ENCODE measurements at regions not wholly inside any gene's neighbourhood (a gene's known extent, or its start where the extent isn't known, plus 50 kb on each side); places are given as distances from the start of the nearest gene placed in this dataset.
"Not testable (repeated sequence)": the region's sequence is repeated elsewhere in the genome, so short reads cannot be mapped to it uniquely, and the experiment has no call there.

DNA sequence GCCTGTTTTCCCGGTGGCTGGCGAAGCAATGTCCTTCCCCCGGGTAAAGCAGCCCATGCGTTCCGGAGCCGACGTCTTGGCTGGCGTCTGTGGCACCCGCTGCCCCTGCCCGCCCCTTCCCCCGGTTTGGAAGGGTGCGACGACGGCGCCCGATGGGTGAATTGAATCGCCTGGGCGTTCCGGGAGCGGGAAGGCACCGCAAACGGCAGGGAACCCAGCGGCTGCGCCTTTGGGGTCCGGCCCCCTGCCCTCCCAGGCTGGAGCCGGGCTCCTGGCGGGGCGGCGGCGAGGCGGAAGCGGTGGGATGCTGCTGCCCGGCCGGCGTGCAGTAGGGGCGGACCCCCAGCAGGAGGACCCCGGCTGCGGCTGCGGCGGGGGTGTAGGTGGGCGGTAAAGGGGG lies 123.6 kb upstream of the RHOU start:
- not testable (repeated sequence) for DNase-seq, ATAC-seq

GRCh38 chr1:228622002-228622716 lies 113.1 kb upstream of the RHOU start:
- DNase-seq, ATAC-seq: not testable (repeated sequence)

- not testable (repeated sequence) for DNase-seq
Observed at GRCh38 chr1:228626481-228626880, 108.8 kb upstream of the RHOU start.

GRCh38 chr1:228632858-228633257 lies 102.4 kb upstream of the RHOU start:
- ATAC-seq = not testable (repeated sequence)
- peak; percentile 53 for DNase-seq

More at GRCh38 chr1:228626481-228626880, 108.8 kb upstream of the RHOU start:
- ATAC-seq = not testable (repeated sequence)

- not testable (repeated sequence) for ATAC-seq
- DNase-seq = peak; percentile 34
Observed at GRCh38 chr1:228635304-228635703, 100.0 kb upstream of the RHOU start.

DNA sequence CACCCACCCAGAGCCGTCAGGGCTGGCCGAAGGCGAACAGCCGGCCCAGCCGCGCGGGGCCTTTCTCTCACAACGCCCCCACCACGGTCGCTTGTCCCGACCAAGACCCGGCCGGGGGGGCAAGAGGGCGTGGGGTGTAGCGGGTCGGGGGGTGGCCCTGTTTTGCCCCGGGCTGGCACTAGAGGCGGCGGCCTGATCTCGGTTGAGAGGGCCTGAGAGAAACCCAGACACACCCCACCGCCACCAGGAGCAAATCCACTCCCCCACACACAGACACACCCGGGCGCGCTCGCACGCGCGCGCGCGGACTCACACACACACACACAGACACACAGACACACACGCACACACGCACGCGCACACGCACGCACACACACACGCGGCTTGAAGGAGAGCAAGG lies 97.8 kb upstream of the RHOU start:
- DNase-seq, ATAC-seq: not testable (repeated sequence)

DNA sequence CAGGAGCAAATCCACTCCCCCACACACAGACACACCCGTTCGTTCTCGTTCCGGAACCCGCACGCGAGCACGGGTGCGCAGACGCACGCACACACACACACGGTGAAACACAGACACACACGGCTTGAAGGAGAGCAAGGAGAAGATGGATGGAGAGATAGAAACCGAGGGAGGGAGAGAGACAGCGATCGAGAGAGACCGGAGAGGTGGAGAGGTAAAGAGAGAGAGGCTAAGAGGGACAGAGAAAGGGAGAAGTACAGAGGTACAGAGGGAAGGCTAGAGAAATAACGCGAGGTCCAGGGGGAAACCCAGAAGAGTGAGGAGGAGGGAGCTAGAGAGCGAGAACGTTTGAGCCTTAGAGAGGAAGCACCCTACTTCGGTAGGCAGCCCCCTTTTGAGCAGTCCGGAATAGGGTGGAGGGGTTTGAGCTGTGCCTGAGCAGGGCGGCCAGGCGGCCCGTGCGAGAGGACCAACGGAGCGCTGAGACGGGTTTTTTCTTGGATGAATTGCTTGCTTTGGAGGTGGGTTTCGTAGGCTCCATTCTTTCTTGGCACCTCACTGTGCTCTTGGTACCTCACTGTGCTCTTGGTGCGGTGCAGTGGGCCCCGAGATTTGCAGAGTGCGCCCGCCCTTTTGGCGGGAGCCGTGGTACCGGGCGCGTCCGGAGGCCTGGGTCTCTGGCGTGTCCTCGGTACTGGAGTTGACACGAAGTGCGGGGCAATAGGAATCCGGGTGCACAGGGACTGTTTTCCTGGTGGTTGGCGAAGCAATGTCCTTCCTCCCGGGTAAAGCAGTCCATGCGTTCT lies 88.4 kb upstream of the RHOU start:
- ATAC-seq (peak; percentile 84), DNase-seq (peak; percentile 39)

DNA sequence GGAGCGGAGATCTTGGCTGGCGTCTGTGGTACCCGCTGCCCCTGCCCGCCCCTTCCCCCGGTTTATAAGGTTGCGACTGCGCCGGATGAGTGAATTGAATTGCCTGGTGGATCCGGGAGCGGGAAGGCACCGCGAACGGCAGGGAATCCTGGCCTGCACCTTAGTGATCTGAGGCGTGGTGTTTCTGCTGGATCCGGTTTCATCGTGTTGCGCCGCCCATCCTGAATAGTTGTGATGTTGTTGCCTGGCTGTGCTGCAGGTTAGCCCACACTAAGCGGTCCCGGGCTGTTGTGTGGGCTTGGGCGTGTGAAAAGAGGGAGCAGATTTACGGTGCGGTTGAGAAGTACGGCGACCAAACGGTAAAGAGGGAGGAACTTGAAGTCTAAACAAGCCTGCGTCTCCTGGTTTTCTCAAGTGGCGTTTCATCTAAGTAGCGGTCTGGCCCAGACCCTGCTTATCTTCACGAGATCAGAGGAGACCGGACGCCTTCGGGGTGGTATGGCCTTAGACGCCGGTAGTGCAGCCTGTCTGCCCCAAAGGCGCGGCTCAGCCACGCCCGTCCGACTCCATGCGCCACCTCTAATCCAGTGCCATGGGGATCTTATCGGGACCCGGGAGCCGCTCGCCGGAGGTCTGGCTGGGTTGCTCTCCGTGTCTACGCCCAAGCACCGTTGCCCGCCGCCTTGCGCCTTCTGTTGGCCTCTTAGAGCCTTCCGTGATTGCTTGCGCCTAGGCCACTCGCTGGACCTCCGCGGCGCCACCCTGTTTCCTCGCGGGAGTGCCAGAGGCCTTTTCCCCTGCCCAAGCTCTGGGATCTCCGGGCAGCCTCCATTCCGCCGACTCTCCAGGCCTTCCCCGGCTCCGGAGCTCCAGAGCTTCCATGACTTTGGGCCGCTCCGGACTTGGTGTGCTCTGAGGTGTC lies 87.5 kb upstream of the RHOU start:
- DNase-seq (peak; percentile 21), ATAC-seq (peak; percentile 38)

DNA sequence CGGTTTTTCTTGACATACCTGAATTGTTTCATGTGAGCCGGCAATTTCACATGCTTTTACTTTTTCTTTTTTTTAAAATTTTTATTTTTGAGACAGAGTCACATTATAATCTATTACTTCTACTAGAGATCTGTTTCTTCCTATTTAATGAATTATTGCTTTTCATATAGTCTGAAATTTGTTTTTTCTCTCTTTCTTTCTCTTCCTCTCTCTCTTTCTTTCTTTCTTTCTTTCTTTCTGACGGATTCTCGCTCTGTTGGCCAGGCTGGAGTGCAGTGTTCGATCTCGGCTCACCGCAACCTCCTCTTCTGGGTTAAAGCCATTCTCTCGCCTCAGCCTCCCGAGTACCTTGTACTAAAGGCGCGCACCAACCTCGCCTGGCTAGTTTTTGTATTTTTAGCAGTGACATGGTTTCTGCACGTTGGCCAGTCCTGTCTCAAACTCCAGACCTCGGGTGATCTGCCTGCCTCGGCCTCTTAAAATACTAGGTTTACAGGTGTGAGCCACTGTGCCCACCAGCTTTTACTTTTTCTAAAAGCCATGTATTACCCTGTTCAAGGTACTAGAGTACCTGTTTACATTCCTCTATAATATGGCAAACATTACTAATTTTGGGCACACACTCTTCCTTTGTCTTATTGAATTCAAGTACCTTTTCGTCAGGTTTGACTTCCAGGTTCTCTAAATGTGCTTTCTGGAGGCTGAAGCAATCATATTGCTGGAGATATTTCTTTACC lies 86.5 kb upstream of the RHOU start:
- no peak for DNase-seq
- ATAC-seq = no peak

DNA sequence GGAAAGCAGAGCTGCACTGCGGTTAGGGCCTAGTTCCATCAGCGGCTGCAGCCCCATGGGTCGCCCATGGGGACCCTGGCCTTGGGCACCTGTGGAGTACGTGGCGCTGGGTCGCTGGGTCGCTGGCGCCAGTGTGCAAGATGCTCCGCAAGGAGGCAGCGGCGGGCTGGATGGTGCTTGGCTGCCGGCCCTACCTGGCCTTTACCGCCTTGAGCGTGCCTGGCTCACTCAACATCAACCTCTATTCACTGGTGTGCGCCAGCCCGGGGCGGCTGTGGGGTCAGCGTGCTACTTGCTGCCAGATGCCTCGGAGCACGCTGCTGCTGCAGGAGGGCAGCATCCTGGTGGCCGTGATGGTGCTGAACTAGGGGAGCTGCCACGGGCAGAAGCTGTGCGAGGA lies 85.1 kb upstream of the RHOU start:
- DNase-seq = peak; percentile 28
- no peak for ATAC-seq

- ATAC-seq (no peak), DNase-seq (no peak)
Observed at GRCh38 chr1:228650946-228651345, 84.3 kb upstream of the RHOU start.

DNA sequence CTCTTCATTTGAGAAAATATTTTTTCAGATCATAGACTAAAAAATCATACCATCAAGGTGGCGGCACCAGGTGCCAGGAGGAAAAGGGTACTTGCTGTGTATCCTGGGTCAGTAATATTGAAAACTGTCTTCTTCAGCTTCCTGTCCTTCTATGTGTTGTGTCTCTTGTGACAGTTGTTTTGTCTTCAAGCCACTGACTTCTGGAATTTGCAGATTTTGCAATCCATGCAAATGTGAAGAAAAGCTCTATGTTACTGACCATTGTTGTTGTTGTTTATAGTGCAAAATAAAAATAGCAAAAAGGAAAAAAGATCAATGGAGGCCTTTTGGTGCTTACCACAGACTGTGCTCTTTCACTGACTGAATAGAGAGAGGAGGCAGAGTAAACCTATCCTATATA lies 83.2 kb upstream of the RHOU start:
- ATAC-seq = no peak
- no peak for DNase-seq

GRCh38 chr1:228653057-228653456 lies 82.2 kb upstream of the RHOU start:
- DNase-seq, ATAC-seq: not testable (repeated sequence)

GRCh38 chr1:228653748-228654147 lies 81.5 kb upstream of the RHOU start:
- ATAC-seq = no peak
- DNase-seq = no peak

GRCh38 chr1:228655796-228656394 lies 79.4 kb upstream of the RHOU start:
- ATAC-seq (no peak), DNase-seq (no peak)

DNA sequence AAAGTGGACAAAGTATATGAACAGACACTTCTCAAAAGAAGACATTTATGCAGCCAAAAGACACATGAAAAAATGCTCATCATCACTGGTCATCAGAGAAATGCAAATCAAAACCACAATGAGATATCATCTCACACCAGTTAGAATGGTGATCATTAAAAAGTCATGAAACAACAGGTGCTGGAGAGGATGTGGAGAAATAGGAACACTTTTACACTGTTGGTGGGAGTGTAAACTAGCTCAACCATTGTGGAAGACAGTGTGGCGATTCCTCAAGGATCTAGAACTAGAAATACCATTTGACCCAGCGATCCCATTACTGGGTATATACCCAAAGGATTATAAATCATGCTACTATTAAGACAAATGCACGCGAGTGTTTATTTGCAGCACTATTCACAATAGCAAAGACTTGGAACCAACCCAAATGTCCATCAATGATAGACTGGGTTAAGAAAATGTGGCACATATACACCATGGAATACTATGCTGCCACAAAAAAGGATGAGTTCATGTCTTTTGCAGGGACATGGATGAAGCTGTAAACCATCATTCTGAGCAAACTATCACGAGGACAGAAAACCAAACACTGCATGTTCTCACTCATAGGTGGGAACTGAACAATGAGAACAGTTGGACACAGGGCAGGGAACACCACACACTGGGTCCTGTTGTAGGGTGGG lies 73.1 kb upstream of the RHOU start:
- ATAC-seq, DNase-seq: not testable (repeated sequence)

- ATAC-seq = no peak
- peak; percentile 83 for DNase-seq
Observed at GRCh38 chr1:228664399-228664914, 70.8 kb upstream of the RHOU start.

DNA sequence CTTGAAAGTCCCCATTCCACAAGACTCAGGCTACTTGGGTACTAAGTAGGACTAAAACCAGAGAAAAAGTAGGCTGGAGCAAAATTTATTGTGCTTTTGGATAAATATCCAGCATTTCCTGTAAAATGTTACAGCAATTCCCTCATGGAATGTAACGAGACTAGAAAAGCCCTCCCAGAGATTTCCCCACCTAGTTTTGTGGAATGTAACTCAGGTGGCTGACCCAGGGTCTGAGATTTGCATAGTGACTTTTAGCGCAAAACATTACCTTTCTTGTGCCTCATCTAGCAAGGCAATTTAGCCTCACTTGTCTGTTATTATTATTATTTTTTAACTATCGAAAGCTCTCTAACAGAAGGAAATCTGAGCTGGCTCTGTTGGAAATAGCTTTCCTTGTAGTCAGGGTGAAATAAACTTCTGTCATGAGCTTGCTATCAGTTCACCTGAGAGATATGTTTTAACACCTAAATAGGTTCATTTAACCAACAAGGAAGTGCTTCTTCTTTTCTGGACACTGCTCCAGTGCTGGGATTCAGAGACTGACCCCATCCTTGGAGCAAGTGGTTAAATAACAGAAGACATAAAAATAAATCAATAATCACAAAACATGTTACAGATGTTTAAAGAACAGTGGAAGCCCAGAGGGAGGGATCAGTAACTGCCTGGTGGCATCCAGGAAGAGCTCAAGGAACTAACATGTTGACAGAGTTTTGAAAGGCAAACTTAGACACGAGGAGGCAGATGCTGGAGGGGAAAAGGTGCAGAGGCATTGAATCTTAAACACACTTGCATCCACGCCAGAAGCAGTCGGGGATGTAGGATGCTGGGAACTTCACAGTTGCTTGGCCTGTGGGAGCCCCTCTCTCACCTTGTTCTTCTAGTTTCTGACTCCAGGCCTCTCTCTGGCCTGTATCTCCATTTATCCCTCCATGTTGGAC lies 68.3 kb upstream of the RHOU start:
- ATAC-seq (no peak), DNase-seq (no peak)
